MM.1S (cell line): ENCODE measurements at regions not wholly inside any gene's neighbourhood (a gene's known extent, or its start where the extent isn't known, plus 50 kb on each side); places are given as distances from the start of the nearest gene placed in this dataset.

Experiments
- CTCF ChIP-seq: fragments of 300-600 bp; sonication (generic); IDR thresholded peaks from 2 replicates; pipeline ENCODE4 v1.5.1; 2016; ENCODE audit warnings: antibody characterized with exemption, low read length, mixed read lengths
- EZH2 ChIP-seq: fragments of 300-600 bp; sonication (generic); optimal IDR thresholded peaks from 2 replicates; pipeline ENCODE3; 2017; ENCODE audit warnings: low read depth, mild to moderate bottlenecking, antibody characterized with exemption, low read length, mixed read lengths
- EZH2phosphoT487 ChIP-seq: fragments of 300-600 bp; sonication (generic); IDR thresholded peaks from 2 replicates; pipeline ENCODE4 v1.6.1; 2018; ENCODE audit warnings: antibody characterized with exemption, low read length

DNA sequence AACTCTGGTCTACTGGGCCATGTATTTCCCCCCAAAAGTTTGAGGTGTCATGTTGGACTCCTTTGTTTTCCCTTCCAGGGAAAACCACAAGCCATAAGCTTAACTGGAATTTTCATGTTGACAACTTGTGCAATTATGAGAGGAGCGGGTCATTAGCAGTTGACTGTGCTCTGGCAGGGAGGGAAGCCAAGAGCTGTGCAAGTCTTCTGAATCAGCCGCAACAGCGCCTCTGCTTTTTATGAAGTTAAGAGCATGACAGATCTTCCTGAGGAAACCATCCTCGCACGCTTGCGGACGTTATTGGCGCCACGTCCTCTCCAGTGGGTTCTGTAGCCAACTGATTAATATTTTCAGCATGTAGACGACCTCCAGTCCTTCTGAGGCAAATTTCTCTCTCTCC is 148.7 kb upstream of the MKI67 start:
- TF ChIP-seq CTCF = no peak; the same call in 1 of the 2 replicates
- no peak for TF ChIP-seq EZH2
- TF ChIP-seq EZH2phosphoT487 = no peak
